HK-2 (cell line): ENCODE measurements at regions not wholly inside any gene's neighbourhood (a gene's known extent, or its start where the extent isn't known, plus 50 kb on each side); places are given as distances from the start of the nearest gene placed in this dataset.

Experiments
- DNase-seq: peaks from one replicate; pipeline ENCODE4 v3.0.0-alpha.2; 2018; ENCODE audit not compliant: unreplicated experiment

DNA sequence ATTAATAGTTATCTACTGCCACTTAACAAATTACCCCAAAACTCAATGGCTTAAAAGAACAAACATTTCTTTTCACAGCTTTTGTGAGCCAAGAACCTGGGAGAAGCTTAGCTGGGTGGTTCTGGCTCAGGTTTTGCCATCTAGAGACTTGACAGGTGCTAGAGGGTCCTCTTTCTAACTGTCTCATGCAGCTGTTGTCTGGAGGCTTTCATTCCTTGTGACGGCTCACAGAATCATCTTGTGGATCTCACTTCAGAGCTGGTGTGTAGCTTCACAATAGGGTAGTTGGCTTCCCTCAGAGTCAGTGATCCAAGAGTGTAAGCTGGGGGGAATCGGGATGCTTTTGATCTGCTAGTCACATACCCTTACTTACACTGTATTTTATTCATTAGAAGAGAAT lies 81.2 kb upstream of the APC start:
- no peak for DNase-seq

DNA sequence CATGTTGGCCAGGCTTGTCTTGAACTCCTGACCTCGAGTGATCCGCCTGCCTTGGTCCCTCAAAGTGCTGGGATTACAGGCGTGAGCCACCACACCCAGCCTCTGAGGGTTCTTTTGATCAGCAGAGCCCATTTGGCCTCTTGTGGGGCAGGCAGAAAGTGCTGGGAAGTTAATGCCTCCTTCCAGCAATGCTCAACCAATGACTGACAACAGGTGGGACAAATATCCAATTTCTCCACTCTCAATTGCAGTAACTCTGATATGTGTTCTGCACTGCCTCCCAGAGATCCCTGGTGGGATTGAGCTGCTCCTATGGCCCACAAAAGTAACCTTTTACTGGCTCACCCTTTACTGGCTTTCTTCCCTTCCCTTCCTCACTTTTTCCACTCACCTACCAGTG lies 79.9 kb upstream of the APC start:
- DNase-seq, result no peak

- DNase-seq, result no peak
Measured at GRCh38 chr5:112660359-112660758, 77.3 kb upstream of the APC start.

- no peak for DNase-seq
Measured at GRCh38 chr5:112663146-112663545, 74.5 kb upstream of the APC start.

GRCh38 chr5:112668016-112668415 lies 69.7 kb upstream of the APC start:
- DNase-seq, result no peak

- no peak for DNase-seq
Measured at GRCh38 chr5:112668911-112669310, 68.8 kb upstream of the APC start.

GRCh38 chr5:112669328-112669963 lies 68.2 kb upstream of the APC start:
- no peak for DNase-seq

- no peak for DNase-seq
Measured at GRCh38 chr5:112671687-112672086, 66.0 kb upstream of the APC start.

GRCh38 chr5:112681481-112681908 lies 56.2 kb upstream of the APC start:
- no peak for DNase-seq

- no peak for DNase-seq
Measured at GRCh38 chr5:112682621-112683061, 55.0 kb upstream of the APC start.

- DNase-seq, result no peak
Measured at GRCh38 chr5:112684121-112684520, 53.6 kb upstream of the APC start.

GRCh38 chr5:112684737-112685136 lies 52.9 kb upstream of the APC start:
- DNase-seq, result no peak

DNA sequence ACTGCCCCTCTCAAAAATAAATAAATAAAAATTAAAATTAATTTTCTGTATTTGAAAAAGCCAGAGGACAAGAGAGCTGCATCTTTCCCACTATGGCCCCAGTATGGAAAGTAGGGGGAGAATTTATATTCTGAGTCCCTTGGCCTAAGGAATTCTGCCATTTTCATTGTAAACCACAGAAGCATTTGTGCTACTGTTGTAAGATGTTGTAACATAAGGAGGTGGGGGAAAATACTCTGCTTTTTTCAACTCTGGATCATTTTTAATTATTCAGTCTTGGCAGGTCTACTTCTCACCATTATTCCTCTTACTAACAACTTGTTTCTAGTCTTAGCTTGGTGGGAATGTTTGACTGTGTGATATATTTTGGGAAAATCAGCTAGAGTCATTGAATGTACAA lies 52.3 kb upstream of the APC start:
- DNase-seq, result no peak

GRCh38 chr5:112685931-112686330 lies 51.8 kb upstream of the APC start:
- no peak for DNase-seq

DNA sequence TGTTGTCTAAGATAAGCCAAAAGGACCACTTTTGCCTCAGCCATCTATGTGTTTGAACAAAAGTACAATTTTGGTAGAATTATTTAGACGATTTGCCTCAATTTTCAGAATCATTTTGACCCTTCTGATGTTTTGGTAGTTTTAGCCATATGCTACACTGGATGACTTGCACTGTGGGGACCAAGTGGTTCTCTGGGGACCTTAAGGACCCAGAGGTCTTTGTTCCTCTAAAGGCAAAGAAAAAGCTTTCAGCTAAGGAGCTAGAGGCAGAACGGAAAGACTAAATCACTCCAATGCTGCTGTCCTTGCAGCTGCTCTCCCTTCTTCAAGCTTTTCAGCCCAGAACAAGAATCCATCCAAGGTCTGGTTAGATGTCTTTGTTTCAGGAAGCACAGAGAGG lies 51.0 kb upstream of the APC start:
- DNase-seq, result no peak

DNA sequence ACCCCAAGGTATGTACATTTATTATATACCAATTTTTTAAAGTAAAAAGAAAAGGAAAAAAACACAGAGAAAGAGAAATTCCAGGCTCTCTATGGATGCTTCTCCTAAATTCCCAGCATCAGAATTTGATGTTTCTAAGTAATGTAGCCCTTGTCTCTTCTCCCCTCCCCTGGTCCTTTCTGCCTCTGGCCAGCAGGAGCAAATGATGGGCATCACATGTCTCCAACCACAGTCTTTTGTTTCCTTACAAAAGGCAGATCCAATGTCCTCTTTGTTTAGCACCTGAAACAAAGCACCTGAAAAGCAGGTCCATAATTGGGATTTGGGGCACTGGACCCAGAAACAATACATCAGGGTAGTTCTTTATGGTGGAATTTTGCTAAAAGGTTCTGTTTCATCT lies 50.4 kb upstream of the APC start:
- DNase-seq, result no peak
